HCT116 (cell line): ENCODE measurements at regions not wholly inside any gene's neighbourhood (a gene's known extent, or its start where the extent isn't known, plus 50 kb on each side); places are given as distances from the start of the nearest gene placed in this dataset.

Experiments used
- ATAC-seq: fragments of 200-7000 bp; cut with Tn5 transposase; 2 replicates; pipeline ENCODE4 v1.9.1; 2020; ENCODE audit warnings: mild to moderate bottlenecking, moderate library complexity
- BruUV-seq: library from RNA; stranded (reverse); fragments of 400-500 nt; replicated peaks from 2 replicates; lab custom pipeline; 2021; lab: Mats Ljungman, UMichigan
- CTCF ChIA-PET: fragments of 300-600 bp; sonication (Branson Sonifier 250); formaldehyde crosslinking; loops from one replicate; lab custom pipeline; 2021; ENCODE audit warnings: antibody characterized with exemption; lab: Charles Lee
- POLR2A ChIA-PET: fragments of 300-600, 350-600 bp; sonication (Branson Sonifier 250); formaldehyde crosslinking; loops from one replicate; lab custom pipeline; 2021; ENCODE audit warnings: antibody characterized with exemption; lab: Charles Lee
- RAD21 ChIA-PET, 2 experiments: fragments of 300-600 bp; sonication (Branson Sonifier 250); formaldehyde crosslinking; loops; one replicate each; lab custom pipeline; 2023; ENCODE audit warnings: low total read pairs in 2 of 2; ENCODE audit not compliant: uncharacterized antibody in 2 of 2, unreplicated experiment in 2 of 2, low non-redundant PET in 1 of 2; lab: Charles Lee
- DNase-seq: peaks from one replicate; pipeline ENCODE4 v3.0.0-alpha.2; 2010; ENCODE audit warnings: low read depth, low spot score
- H2AFZ ChIP-seq: fragments of 200-600 bp; shearing (Covaris generic), sonication (generic); 2 replicates; pipeline ENCODE4 v1.6.1; 2017; ENCODE audit warnings: low read depth, mixed run types, mixed read lengths, antibody characterized with exemption, low read length; ENCODE audit not compliant: poor library complexity, severe bottlenecking
- H3K27ac ChIP-seq: 2 replicates; pipeline ENCODE4 v1.5.1; 2012; ENCODE audit warnings: low read depth, low read length
- H3K27me3 ChIP-seq: fragments of 200-600 bp; sonication (generic); 2 replicates; pipeline ENCODE4 v1.6.1; 2016; ENCODE audit warnings: mixed run types, low read length, mixed read lengths; ENCODE audit not compliant: insufficient read depth
- H3K36me3 ChIP-seq, 2 experiments: fragments of 200-500 bp in 1 of 2; fragments of 200-600 bp in 1 of 2; sonication (Bioruptor generic) in 1 of 2; sonication (generic) in 1 of 2; 2 replicates each; pipeline versions ENCODE4 v1.5.1 to v1.6.1; 2014 to 2016; ENCODE audit warnings: low read length in 2 of 2, inconsistent platforms in 1 of 2, mixed read lengths in 1 of 2, mixed run types in 1 of 2; ENCODE audit not compliant: insufficient read depth in 2 of 2, control insufficient read depth in 1 of 2
- H3K4me1 ChIP-seq, 2 experiments: fragments of 200-600 bp in 1 of 2; sonication (generic) in 1 of 2; 2 replicates each; pipeline versions ENCODE4 v1.5.1 to v1.6.1; 2012 to 2017; ENCODE audit warnings: low read length in 2 of 2, inconsistent platforms in 1 of 2, mild to moderate bottlenecking in 1 of 2, mixed read lengths in 1 of 2, mixed run types in 1 of 2, moderate library complexity in 1 of 2; ENCODE audit not compliant: insufficient read depth in 2 of 2, control insufficient read depth in 1 of 2
- H3K4me2 ChIP-seq: fragments of 200-600 bp; sonication (generic); 2 replicates; pipeline ENCODE4 v1.6.1; 2017; ENCODE audit warnings: mixed run types, low read length, mixed read lengths
- H3K4me3 ChIP-seq, 2 experiments: fragments of 200-600 bp in 1 of 2; sonication (generic) in 1 of 2; replicated peaks in 1 of 2; 2 replicates each; pipeline ENCODE4 v1.5.1; 2011 to 2016; ENCODE audit warnings: low read length in 2 of 2, control low read depth in 1 of 2, low read depth in 1 of 2, mild to moderate bottlenecking in 1 of 2, mixed read lengths in 1 of 2, mixed run types in 1 of 2
- H3K79me2 ChIP-seq: fragments of 200-600 bp; sonication (generic); 2 replicates; pipeline ENCODE4 v1.6.1; 2017; ENCODE audit warnings: mild to moderate bottlenecking, mixed run types, low read length, moderate library complexity, mixed read lengths; ENCODE audit not compliant: insufficient read depth
- H3K9ac ChIP-seq: fragments of 200-600 bp; sonication (generic); 2 replicates; pipeline ENCODE4 v1.6.1; 2016; ENCODE audit warnings: low read length, mixed read lengths
- H3K9me2 ChIP-seq: fragments of 200-600 bp; sonication (generic), shearing (Covaris generic); 2 replicates; pipeline ENCODE4 v1.6.1; 2017; ENCODE audit warnings: mixed run types, mild to moderate bottlenecking, moderate library complexity; ENCODE audit not compliant: insufficient read depth
- H3K9me3 ChIP-seq, 2 experiments: fragments of 200-500 bp in 1 of 2; fragments of 200-600 bp in 1 of 2; sonication (Bioruptor generic) in 1 of 2; sonication (generic) in 1 of 2; 2 replicates each; pipeline ENCODE4 v1.6.1; 2014 to 2017; ENCODE audit warnings: low read length in 2 of 2, mixed read lengths in 2 of 2, inconsistent platforms in 1 of 2, low read depth in 1 of 2, mild to moderate bottlenecking in 1 of 2, mixed run types in 1 of 2, moderate library complexity in 1 of 2; ENCODE audit not compliant: control insufficient read depth in 1 of 2, insufficient read depth in 1 of 2
- H4K20me1 ChIP-seq: fragments of 200-600 bp; sonication (generic), shearing (Covaris generic); 2 replicates; pipeline ENCODE4 v1.6.1; 2017; ENCODE audit warnings: mixed run types, mild to moderate bottlenecking, moderate library complexity; ENCODE audit not compliant: insufficient read depth
- ATF3 ChIP-seq: IDR thresholded peaks from 2 replicates; pipeline ENCODE4 v1.6.1; 2012
- CBX3 ChIP-seq: IDR thresholded peaks from 2 replicates; pipeline ENCODE4 v1.6.1; 2012; ENCODE audit warnings: low read depth
- CEBPB ChIP-seq: IDR thresholded peaks from 2 replicates; pipeline ENCODE4 v1.6.1; 2012; ENCODE audit warnings: low read depth
- EGR1 ChIP-seq: IDR thresholded peaks from 2 replicates; pipeline ENCODE4 v1.6.1; 2012; ENCODE audit warnings: low read depth
- ELF1 ChIP-seq: IDR thresholded peaks from 2 replicates; pipeline ENCODE4 v1.6.1; 2012; ENCODE audit warnings: low read depth, borderline replicate concordance
- EZH2 ChIP-seq: fragments of 200-600 bp; sonication (generic); IDR thresholded peaks from 2 replicates; pipeline ENCODE4 v1.6.1; 2017; ENCODE audit warnings: antibody characterized with exemption, mixed run types
- FOSL1 ChIP-seq: IDR thresholded peaks from 2 replicates; pipeline ENCODE4 v1.6.1; 2012; ENCODE audit warnings: low read depth
- JUND ChIP-seq: IDR thresholded peaks from 2 replicates; pipeline ENCODE4 v1.6.1; 2012
- POLR2A ChIP-seq: IDR thresholded peaks from 2 replicates; pipeline ENCODE4 v1.7.0; 2011; ENCODE audit warnings: borderline replicate concordance; ENCODE audit not compliant: insufficient read depth, insufficient read length; ENCODE audit errors: extremely low read depth
- RAD21 ChIP-seq: IDR thresholded peaks from 2 replicates; pipeline ENCODE4 v1.6.1; 2012; ENCODE audit warnings: low read depth, mild to moderate bottlenecking
- SIN3A ChIP-seq: IDR thresholded peaks from 2 replicates; pipeline ENCODE4 v1.6.1; 2012; ENCODE audit warnings: low read depth
- SRF ChIP-seq: IDR thresholded peaks from 2 replicates; pipeline ENCODE4 v1.6.1; 2012; ENCODE audit warnings: low read depth
- TCF7L2 ChIP-seq: IDR thresholded peaks from 2 replicates; pipeline ENCODE4 v1.7.0; 2011; ENCODE audit warnings: borderline replicate concordance, inconsistent platforms; ENCODE audit not compliant: insufficient read depth, insufficient read length; ENCODE audit errors: extremely low read depth
- ZFX ChIP-seq: fragments of 450-650 bp; IDR thresholded peaks from 2 replicates; pipeline ENCODE4 v1.6.1; 2017
- ZNF274 ChIP-seq: fragments of 200-500 bp; sonication (Bioruptor generic); IDR thresholded peaks from 2 replicates; pipeline ENCODE4 v1.6.1; 2014; ENCODE audit warnings: mild to moderate bottlenecking, low read depth, low read length, inconsistent platforms
- intact Hi-C: fragments of 100-400 bp; cut with micrococcal nuclease; formaldehyde crosslinking; loops from 2 replicates; pipeline ENCODE4 v1.10.0; 2022
- TF ChIP-seq, protein P1 (sequence below): IDR thresholded peaks from 2 replicates; pipeline ENCODE4 v1.6.1; 2011; ENCODE audit warnings: mild to moderate bottlenecking, low read length, moderate library complexity; ENCODE audit not compliant: insufficient replicate concordance; ENCODE audit errors: extremely low read depth
- TF ChIP-seq, protein P2 (sequence below): IDR thresholded peaks from 2 replicates; pipeline ENCODE4 v1.6.1; 2012; ENCODE audit warnings: low read depth

DNA sequence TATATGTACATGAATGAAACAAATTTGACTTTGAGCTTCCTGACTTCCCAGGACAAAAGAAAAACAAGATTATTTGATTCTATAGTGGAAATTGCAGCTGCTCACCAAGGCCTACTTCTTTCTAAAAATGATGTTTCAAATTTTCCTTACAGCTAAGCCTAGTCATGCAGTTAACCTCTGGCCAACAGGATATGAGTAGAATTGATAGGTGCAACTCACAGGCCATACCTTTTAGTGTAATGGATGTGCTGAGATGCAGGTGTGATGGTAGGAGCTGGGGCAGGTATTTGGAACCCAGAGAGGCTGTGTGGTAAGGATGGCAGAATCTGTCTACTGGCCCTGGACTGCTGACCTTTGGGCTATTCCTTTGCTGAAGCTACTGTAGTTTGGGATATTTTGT is 230.9 kb upstream of the PREP start:
- H3K27me3 ChIP-seq = no peaks in the 10 kb centered on the region
- DNase-seq = no peak
- no peak for ATAC-seq
- ChIA-PET POLR2A (no interaction called here), CTCF (no interaction called here), RAD21 (no interaction called here)
- intact Hi-C loops = no loop called here
- H3K79me2 ChIP-seq = no peaks in the 10 kb centered on the region
- H3K4me3 ChIP-seq = no peak overlapping the region
- no peak overlapping the region for H3K4me2 ChIP-seq
- H3K9me3 ChIP-seq = no peaks in the 10 kb centered on the region
- no peaks in the 10 kb centered on the region for H3K9me2 ChIP-seq
- H3K27ac ChIP-seq = no peak overlapping the region
- H2AFZ ChIP-seq = no peak overlapping the region
- no peak for TF ChIP-seq POLR2A
- TF ChIP-seq ELF1 = no peak
- TF ChIP-seq EZH2 = no peak
- TF ChIP-seq ZNF274 = no peak
- no peak for TF ChIP-seq FOSL1
- no peak for TF ChIP-seq SRF
- TF ChIP-seq ATF3 = no peak
- TF ChIP-seq TCF7L2 = no peak
- no peak overlapping the region for H3K9ac ChIP-seq
- no peaks in the 10 kb centered on the region for H3K36me3 ChIP-seq
- BruUV-seq = no TSS peak
- no peaks in the 10 kb centered on the region for H3K4me1 ChIP-seq
- no peaks in the 10 kb centered on the region for H4K20me1 ChIP-seq

- POLR2A ChIA-PET = no interaction called here
- TF ChIP-seq, protein P1, sequence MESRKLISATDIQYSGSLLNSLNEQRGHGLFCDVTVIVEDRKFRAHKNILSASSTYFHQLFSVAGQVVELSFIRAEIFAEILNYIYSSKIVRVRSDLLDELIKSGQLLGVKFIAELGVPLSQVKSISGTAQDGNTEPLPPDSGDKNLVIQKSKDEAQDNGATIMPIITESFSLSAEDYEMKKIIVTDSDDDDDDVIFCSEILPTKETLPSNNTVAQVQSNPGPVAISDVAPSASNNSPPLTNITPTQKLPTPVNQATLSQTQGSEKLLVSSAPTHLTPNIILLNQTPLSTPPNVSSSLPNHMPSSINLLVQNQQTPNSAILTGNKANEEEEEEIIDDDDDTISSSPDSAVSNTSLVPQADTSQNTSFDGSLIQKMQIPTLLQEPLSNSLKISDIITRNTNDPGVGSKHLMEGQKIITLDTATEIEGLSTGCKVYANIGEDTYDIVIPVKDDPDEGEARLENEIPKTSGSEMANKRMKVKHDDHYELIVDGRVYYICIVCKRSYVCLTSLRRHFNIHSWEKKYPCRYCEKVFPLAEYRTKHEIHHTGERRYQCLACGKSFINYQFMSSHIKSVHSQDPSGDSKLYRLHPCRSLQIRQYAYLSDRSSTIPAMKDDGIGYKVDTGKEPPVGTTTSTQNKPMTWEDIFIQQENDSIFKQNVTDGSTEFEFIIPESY = no peak
- no peak for TF ChIP-seq ATF3
- TF ChIP-seq CEBPB = no peak
- no peak for TF ChIP-seq SIN3A
- no peak for TF ChIP-seq ZFX
- TF ChIP-seq JUND = no peak
- no peak for TF ChIP-seq EGR1
- no peak for TF ChIP-seq CBX3
- TF ChIP-seq RAD21 = no peak
- TF ChIP-seq, protein P2, sequence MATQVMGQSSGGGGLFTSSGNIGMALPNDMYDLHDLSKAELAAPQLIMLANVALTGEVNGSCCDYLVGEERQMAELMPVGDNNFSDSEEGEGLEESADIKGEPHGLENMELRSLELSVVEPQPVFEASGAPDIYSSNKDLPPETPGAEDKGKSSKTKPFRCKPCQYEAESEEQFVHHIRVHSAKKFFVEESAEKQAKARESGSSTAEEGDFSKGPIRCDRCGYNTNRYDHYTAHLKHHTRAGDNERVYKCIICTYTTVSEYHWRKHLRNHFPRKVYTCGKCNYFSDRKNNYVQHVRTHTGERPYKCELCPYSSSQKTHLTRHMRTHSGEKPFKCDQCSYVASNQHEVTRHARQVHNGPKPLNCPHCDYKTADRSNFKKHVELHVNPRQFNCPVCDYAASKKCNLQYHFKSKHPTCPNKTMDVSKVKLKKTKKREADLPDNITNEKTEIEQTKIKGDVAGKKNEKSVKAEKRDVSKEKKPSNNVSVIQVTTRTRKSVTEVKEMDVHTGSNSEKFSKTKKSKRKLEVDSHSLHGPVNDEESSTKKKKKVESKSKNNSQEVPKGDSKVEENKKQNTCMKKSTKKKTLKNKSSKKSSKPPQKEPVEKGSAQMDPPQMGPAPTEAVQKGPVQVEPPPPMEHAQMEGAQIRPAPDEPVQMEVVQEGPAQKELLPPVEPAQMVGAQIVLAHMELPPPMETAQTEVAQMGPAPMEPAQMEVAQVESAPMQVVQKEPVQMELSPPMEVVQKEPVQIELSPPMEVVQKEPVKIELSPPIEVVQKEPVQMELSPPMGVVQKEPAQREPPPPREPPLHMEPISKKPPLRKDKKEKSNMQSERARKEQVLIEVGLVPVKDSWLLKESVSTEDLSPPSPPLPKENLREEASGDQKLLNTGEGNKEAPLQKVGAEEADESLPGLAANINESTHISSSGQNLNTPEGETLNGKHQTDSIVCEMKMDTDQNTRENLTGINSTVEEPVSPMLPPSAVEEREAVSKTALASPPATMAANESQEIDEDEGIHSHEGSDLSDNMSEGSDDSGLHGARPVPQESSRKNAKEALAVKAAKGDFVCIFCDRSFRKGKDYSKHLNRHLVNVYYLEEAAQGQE = no peak
These were observed 225.4 kb upstream of the PREP start for GRCh38 chr6:105628156-105628860.

More at GRCh38 chr6:105628156-105628860, 225.4 kb upstream of the PREP start:
- Histone ChIP-seq H3K36me3 (no peaks in the 10 kb centered on the region), H3K79me2 (no peaks in the 10 kb centered on the region), H3K27ac (no peak overlapping the region), H3K4me3 (no peak overlapping the region), H3K27me3 (no peaks in the 10 kb centered on the region), H3K9me3 (no peaks in the 10 kb centered on the region), H2AFZ (no peak overlapping the region), H3K4me2 (no peak overlapping the region), H3K9me2 (no peaks in the 10 kb centered on the region), H3K9ac (no peak overlapping the region), H3K4me1 (no peaks in the 10 kb centered on the region), H4K20me1 (no peaks in the 10 kb centered on the region)
- no TSS peak for BruUV-seq
- ATAC-seq (no peak), DNase-seq (no peak)
- CTCF ChIA-PET = no interaction called here
- RAD21 ChIA-PET = no interaction called here
- intact Hi-C loops = no loop called here
